ENCODE measurements at regions not wholly inside any gene's neighbourhood (a gene's known extent, or its start where the extent isn't known, plus 50 kb on each side); places are given as distances from the start of the nearest gene placed in this dataset.

GRCh38 chr20:55778796-55779195, 226.5 kb downstream of the CBLN4 start:
- TF ChIP-seq CTCF (IDR thresholded peaks at IDR 0.05; ENCODE audit: extremely low read depth, insufficient read depth, missing control alignments): no peak
- in situ Hi-C loops (cut with MboI; ENCODE audit: low pct_unique_long_range_greater_than_20kb, low sequenced_read_pairs, unreplicated experiment): no loop called here

GRCh38 chr20:55777641-55778040, 227.7 kb downstream of the CBLN4 start:
- TF ChIP-seq CTCF (IDR thresholded peaks at IDR 0.05; ENCODE audit: extremely low read depth, insufficient read depth, missing control alignments): no peak
- DNase-seq (ENCODE audit: low spot score): no peak
- in situ Hi-C loops (cut with MboI; ENCODE audit: low pct_unique_long_range_greater_than_20kb, low sequenced_read_pairs, unreplicated experiment): no loop called here

More at GRCh38 chr20:55778796-55779195, 226.5 kb downstream of the CBLN4 start:
- DNase-seq (ENCODE audit: low spot score): no peak

GRCh38 chr20:55776176-55776575, 229.1 kb downstream of the CBLN4 start:
- TF ChIP-seq CTCF (IDR thresholded peaks at IDR 0.05; ENCODE audit: extremely low read depth, insufficient read depth, missing control alignments): no peak
- DNase-seq (ENCODE audit: low spot score): no peak
- in situ Hi-C loops (cut with MboI; ENCODE audit: low pct_unique_long_range_greater_than_20kb, low sequenced_read_pairs, unreplicated experiment): no loop called here

- no peak for DNase-seq (ENCODE audit: low spot score)
- no peak for TF ChIP-seq CTCF (IDR thresholded peaks at IDR 0.05; ENCODE audit: extremely low read depth, insufficient read depth, missing control alignments)
- in situ Hi-C loops (cut with MboI; ENCODE audit: low pct_unique_long_range_greater_than_20kb, low sequenced_read_pairs, unreplicated experiment): no loop called here
These were observed 230.7 kb downstream of the CBLN4 start for GRCh38 chr20:55774628-55775027.

- in situ Hi-C loops (cut with MboI; ENCODE audit: low pct_unique_long_range_greater_than_20kb, low sequenced_read_pairs, unreplicated experiment): no loop called here
- DNase-seq (ENCODE audit: low spot score): no peak
- no peak for TF ChIP-seq CTCF (IDR thresholded peaks at IDR 0.05; ENCODE audit: extremely low read depth, insufficient read depth, missing control alignments)
These were observed 243.5 kb downstream of the CBLN4 start for GRCh38 chr20:55761797-55762196.

- no peak for TF ChIP-seq CTCF (IDR thresholded peaks at IDR 0.05; ENCODE audit: extremely low read depth, insufficient read depth, missing control alignments)
- no peak for DNase-seq (ENCODE audit: low spot score)
- in situ Hi-C loops (cut with MboI; ENCODE audit: low pct_unique_long_range_greater_than_20kb, low sequenced_read_pairs, unreplicated experiment): no loop called here
These were observed 244.2 kb downstream of the CBLN4 start for GRCh38 chr20:55761100-55761499.

- no peak for DNase-seq (ENCODE audit: low spot score)
- in situ Hi-C loops (cut with MboI; ENCODE audit: low pct_unique_long_range_greater_than_20kb, low sequenced_read_pairs, unreplicated experiment): no loop called here
- no peak for TF ChIP-seq CTCF (IDR thresholded peaks at IDR 0.05; ENCODE audit: extremely low read depth, insufficient read depth, missing control alignments)
These were observed 244.7 kb downstream of the CBLN4 start for GRCh38 chr20:55760586-55760985.

Measured in GM13977 (cell line).